ENCODE measurements at regions not wholly inside any gene's neighbourhood (a gene's known extent, or its start where the extent isn't known, plus 50 kb on each side); places are given as distances from the start of the nearest gene placed in this dataset.

DNA sequence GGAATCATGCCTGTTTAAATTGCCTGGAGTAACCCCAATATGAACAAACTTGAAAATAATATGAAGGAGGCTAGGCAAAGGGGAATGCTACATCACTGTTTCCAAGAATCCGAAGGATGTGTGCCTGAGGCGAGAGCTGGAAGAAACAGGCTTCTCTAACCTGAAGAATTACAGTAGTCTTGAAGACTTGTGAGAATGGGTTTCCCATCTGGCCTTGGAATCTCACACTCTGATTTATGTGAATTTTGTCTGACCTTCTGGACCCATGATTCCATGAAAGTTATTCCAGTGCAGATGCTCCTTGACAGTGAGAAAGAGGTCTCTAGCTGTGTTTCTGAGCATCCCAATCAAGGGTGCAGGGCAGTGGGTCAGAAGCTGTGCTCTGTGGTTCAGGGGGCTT, 122.1 kb upstream of the PARP11 start (continued):
- TF ChIP-seq GABPA (IDR thresholded peaks at IDR 0.05; ENCODE audit: low read depth) (no peak), POLR2AphosphoS5 (IDR thresholded peaks at IDR 0.05; ENCODE audit: low read depth, low read length) (no peak), FOXJ3 (CRISPR knock-in tag; IDR thresholded peaks at IDR 0.05) (no peak), FOSL2 (IDR thresholded peaks at IDR 0.05; ENCODE audit: borderline replicate concordance, low read depth) (no peak), CHD2 (IDR thresholded peaks at IDR 0.05; ENCODE audit: low read length, partially characterized antibody) (no peak), SMC3 (IDR thresholded peaks at IDR 0.05; ENCODE audit: low read depth, low read length) (no peak)
- TF ChIP-seq, protein P1, sequence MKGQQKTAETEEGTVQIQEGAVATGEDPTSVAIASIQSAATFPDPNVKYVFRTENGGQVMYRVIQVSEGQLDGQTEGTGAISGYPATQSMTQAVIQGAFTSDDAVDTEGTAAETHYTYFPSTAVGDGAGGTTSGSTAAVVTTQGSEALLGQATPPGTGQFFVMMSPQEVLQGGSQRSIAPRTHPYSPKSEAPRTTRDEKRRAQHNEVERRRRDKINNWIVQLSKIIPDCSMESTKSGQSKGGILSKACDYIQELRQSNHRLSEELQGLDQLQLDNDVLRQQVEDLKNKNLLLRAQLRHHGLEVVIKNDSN (IDR thresholded peaks at IDR 0.05; ENCODE audit: borderline replicate concordance, low read depth) = no peak

- no peak for TF ChIP-seq TAF1 (IDR thresholded peaks at IDR 0.05; ENCODE audit: borderline replicate concordance, low read depth, low read length)
- no peak for TF ChIP-seq RFX5 (IDR thresholded peaks at IDR 0.05; ENCODE audit: low read length)
- no peak for TF ChIP-seq REST (IDR thresholded peaks at IDR 0.05; ENCODE audit: low read depth, low read length)
- TF ChIP-seq GABPA (IDR thresholded peaks at IDR 0.05; ENCODE audit: low read depth) = no peak
- no peak for TF ChIP-seq CHD2 (IDR thresholded peaks at IDR 0.05; ENCODE audit: low read length, partially characterized antibody)
- no peak for TF ChIP-seq JUND (IDR thresholded peaks at IDR 0.05)
- TF ChIP-seq EP300 (IDR thresholded peaks at IDR 0.05; ENCODE audit: borderline replicate concordance in 1 of 2, low read depth in 1 of 2, low read length in 1 of 2) = no peak
- no peak for TF ChIP-seq YY1 (IDR thresholded peaks at IDR 0.05; ENCODE audit: low read depth)
- TF ChIP-seq NRF1 (IDR thresholded peaks at IDR 0.05; ENCODE audit: low read depth, low read length) = no peak
- TF ChIP-seq, protein P2, sequence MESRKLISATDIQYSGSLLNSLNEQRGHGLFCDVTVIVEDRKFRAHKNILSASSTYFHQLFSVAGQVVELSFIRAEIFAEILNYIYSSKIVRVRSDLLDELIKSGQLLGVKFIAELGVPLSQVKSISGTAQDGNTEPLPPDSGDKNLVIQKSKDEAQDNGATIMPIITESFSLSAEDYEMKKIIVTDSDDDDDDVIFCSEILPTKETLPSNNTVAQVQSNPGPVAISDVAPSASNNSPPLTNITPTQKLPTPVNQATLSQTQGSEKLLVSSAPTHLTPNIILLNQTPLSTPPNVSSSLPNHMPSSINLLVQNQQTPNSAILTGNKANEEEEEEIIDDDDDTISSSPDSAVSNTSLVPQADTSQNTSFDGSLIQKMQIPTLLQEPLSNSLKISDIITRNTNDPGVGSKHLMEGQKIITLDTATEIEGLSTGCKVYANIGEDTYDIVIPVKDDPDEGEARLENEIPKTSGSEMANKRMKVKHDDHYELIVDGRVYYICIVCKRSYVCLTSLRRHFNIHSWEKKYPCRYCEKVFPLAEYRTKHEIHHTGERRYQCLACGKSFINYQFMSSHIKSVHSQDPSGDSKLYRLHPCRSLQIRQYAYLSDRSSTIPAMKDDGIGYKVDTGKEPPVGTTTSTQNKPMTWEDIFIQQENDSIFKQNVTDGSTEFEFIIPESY (IDR thresholded peaks at IDR 0.05; ENCODE audit: borderline replicate concordance, low read depth) = no peak
- no peak for TF ChIP-seq POLR2AphosphoS5 (IDR thresholded peaks at IDR 0.05; ENCODE audit: low read depth, low read length)
- TF ChIP-seq SMC3 (IDR thresholded peaks at IDR 0.05; ENCODE audit: low read depth, low read length) = no peak
- TF ChIP-seq EZH2phosphoT487 (IDR thresholded peaks at IDR 0.05; ENCODE audit: borderline replicate concordance, low read depth) = no peak
- TF ChIP-seq PBX3 (IDR thresholded peaks at IDR 0.05) = no peak
- no peak for TF ChIP-seq FOXJ3 (CRISPR knock-in tag; IDR thresholded peaks at IDR 0.05)
- no peak for TF ChIP-seq TEAD4 (IDR thresholded peaks at IDR 0.05; ENCODE audit: borderline replicate concordance, insufficient read depth)
- TF ChIP-seq RAD21 (IDR thresholded peaks at IDR 0.05; ENCODE audit: low read length) = no peak
- H3K79me2 ChIP-seq (ENCODE audit: insufficient read depth) = no peaks in the 10 kb centered on the region
- H4K20me1 ChIP-seq (ENCODE audit: insufficient read depth) = no peaks in the 10 kb centered on the region
- H3K27ac ChIP-seq (ENCODE audit: low read depth in 2 of 2, low read length in 1 of 2) = no peak overlapping the region
- no peak overlapping the region for H3K4me2 ChIP-seq
- no peaks in the 10 kb centered on the region for H3K9me3 ChIP-seq
- DNase-seq = no peak
- H3K4me1 ChIP-seq (ENCODE audit: control insufficient read depth in 1 of 2, insufficient read depth in 2 of 2, low read depth in 1 of 2, low read length in 1 of 2) = no peaks in the 10 kb centered on the region
- no peak overlapping the region for H3K9ac ChIP-seq
- ChIA-PET POLR2A (no interaction called here), CTCF (interaction anchor here (1.3 to 3.9 kb wide), 4 partner anchors 42 to 282 kb away, joined by 3 to 35 read pairs (median 4); no protein-coding TSS in a partner anchor)
- H3K9me2 ChIP-seq = no peaks in the 10 kb centered on the region
- H3K36me3 ChIP-seq (replicated peaks in 1 of 2; ENCODE audit: control insufficient read depth in 1 of 2, insufficient read depth in 2 of 2, low read length in 1 of 2) = no peaks in the 10 kb centered on the region
- 0% methylated on average over 3 of the region's 3 CpGs for WGBS (ENCODE audit: low lambda C conversion rate)
- peaks cover 55% of the 10 kb centered on the region; the same call in 1 of the 2 replicates for H3K27me3 ChIP-seq (ENCODE audit: insufficient read depth)
- H2AFZ ChIP-seq (ENCODE audit: low read depth) = no peak overlapping the region
- no peak overlapping the region for H3K4me3 ChIP-seq (ENCODE audit: low read depth in 2 of 2, low read length in 1 of 2)
- H3F3A ChIP-seq (replicated peaks; ENCODE audit: insufficient read depth) = no peaks in the 10 kb centered on the region
Observed at GRCh38 chr12:3994500-3994899, 121.3 kb upstream of the PARP11 start.
